NCI-H1694 treated with DMSO at 0.1 percent for 48 hours (cell line): ENCODE measurements at regions not wholly inside any gene's neighbourhood (a gene's known extent, or its start where the extent isn't known, plus 50 kb on each side); places are given as distances from the start of the nearest gene placed in this dataset.
A peak's percentile ranks its signal among the peaks of the same experiment; 100 is the strongest.

Source experiments
- DNase-seq: peaks from one replicate; lab custom pipeline; 2025; lab: John Stamatoyannopoulos, UW

- DNase-seq: no peak
Measured at GRCh38 chr19:28290963-28291657, 921.8 kb downstream of the UQCRFS1 start.

GRCh38 chr19:28289295-28290063 is 923.5 kb downstream of the UQCRFS1 start:
- DNase-seq: peak; percentile 4

- DNase-seq: no peak
Measured at GRCh38 chr19:28288572-28289264, 924.2 kb downstream of the UQCRFS1 start.

- DNase-seq: no peak
Measured at GRCh38 chr19:28285917-28286316, 927.0 kb downstream of the UQCRFS1 start.

GRCh38 chr19:28285078-28285477 is 927.9 kb downstream of the UQCRFS1 start:
- DNase-seq: no peak

- DNase-seq: no peak
Measured at GRCh38 chr19:28284389-28284788, 928.6 kb downstream of the UQCRFS1 start.

GRCh38 chr19:28283592-28283991 is 929.4 kb downstream of the UQCRFS1 start:
- no peak for DNase-seq

GRCh38 chr19:28281676-28282075 is 931.3 kb downstream of the UQCRFS1 start:
- DNase-seq: no peak

- no peak for DNase-seq
Measured at GRCh38 chr19:28264556-28264955, 948.4 kb downstream of the UQCRFS1 start.

GRCh38 chr19:28258829-28259228 is 954.1 kb downstream of the UQCRFS1 start:
- no peak for DNase-seq

GRCh38 chr19:28257396-28257795 is 955.6 kb downstream of the UQCRFS1 start:
- no peak for DNase-seq

- no peak for DNase-seq
Measured at GRCh38 chr19:28247243-28247642, 965.7 kb downstream of the UQCRFS1 start.

- DNase-seq: no peak
Measured at GRCh38 chr19:28245937-28246336, 967.0 kb downstream of the UQCRFS1 start.

- DNase-seq: no peak
Measured at GRCh38 chr19:28244966-28245365, 968.0 kb downstream of the UQCRFS1 start.

- no peak for DNase-seq
Measured at GRCh38 chr19:28242317-28242927, 970.5 kb downstream of the UQCRFS1 start.

- no peak for DNase-seq
Measured at GRCh38 chr19:28239270-28239669, 973.7 kb downstream of the UQCRFS1 start.

- DNase-seq: no peak
Measured at GRCh38 chr19:28238270-28238820, 974.6 kb downstream of the UQCRFS1 start.

- no peak for DNase-seq
Measured at GRCh38 chr19:28235606-28236125, 977.3 kb downstream of the UQCRFS1 start.

- DNase-seq: no peak
Measured at GRCh38 chr19:28234637-28235036, 978.3 kb downstream of the UQCRFS1 start.

- no peak for DNase-seq
Measured at GRCh38 chr19:28228854-28229253, 984.1 kb downstream of the UQCRFS1 start.

GRCh38 chr19:28224441-28224840 is 988.5 kb downstream of the UQCRFS1 start:
- no peak for DNase-seq

GRCh38 chr19:28221736-28222135 is 991.2 kb downstream of the UQCRFS1 start:
- DNase-seq: no peak
